Common myeloid progenitor, CD34-positive (primary cell): ENCODE measurements at regions not wholly inside any gene's neighbourhood (a gene's known extent, or its start where the extent isn't known, plus 50 kb on each side); places are given as distances from the start of the nearest gene placed in this dataset.

Experiments
- CTCF ChIA-PET: fragments of 350-600 bp; sonication (Branson Sonifier 250); formaldehyde crosslinking; loops from one replicate; lab custom pipeline; 2021; ENCODE audit warnings: antibody characterized with exemption; lab: Charles Lee
- POLR2A ChIA-PET: fragments of 350-600 bp; sonication (Branson Sonifier 250); formaldehyde crosslinking; loops from one replicate; lab custom pipeline; 2021; ENCODE audit warnings: antibody characterized with exemption; lab: Charles Lee
- DNase-seq, 3 donors: peaks; one replicate each; pipeline versions ENCODE4 v3.0.0 to v3.0.0-alpha.2; 2013
- H3K27ac ChIP-seq, 2 experiments: 1 replicate in 1 of 2; 2 replicates in 1 of 2; pipeline ENCODE4 v1.7.0; 2013; ENCODE audit warnings: inconsistent platforms in 2 of 2, low read length in 2 of 2, mild to moderate bottlenecking in 2 of 2, low read depth in 1 of 2, moderate library complexity in 1 of 2; ENCODE audit not compliant: severe bottlenecking in 2 of 2, insufficient read depth in 1 of 2, poor library complexity in 1 of 2
- H3K27me3 ChIP-seq, 5 experiments: replicated peaks in 2 of 5; 1 replicate in 3 of 5; 2 replicates in 2 of 5; pipeline versions ENCODE4 v1.6.1 to v1.7.0; 2013; ENCODE audit warnings: low read length in 4 of 5, mild to moderate bottlenecking in 2 of 5, moderate library complexity in 2 of 5, inconsistent platforms in 1 of 5; ENCODE audit not compliant: insufficient read depth in 5 of 5, control insufficient read depth in 4 of 5
- H3K36me3 ChIP-seq, 4 experiments: 1 replicate in 2 of 4; 2 replicates in 2 of 4; pipeline versions ENCODE4 v1.6.1 to v1.7.0; 2013; ENCODE audit warnings: low read length in 3 of 4, control low read depth in 1 of 4, mild to moderate bottlenecking in 1 of 4; ENCODE audit not compliant: control insufficient read depth in 4 of 4, insufficient read depth in 4 of 4
- H3K4me1 ChIP-seq, 4 experiments: 1 replicate in 3 of 4; 2 replicates in 1 of 4; pipeline versions ENCODE4 v1.6.1 to v1.7.1; 2013; ENCODE audit warnings: low read length in 3 of 4, mild to moderate bottlenecking in 3 of 4, control low read depth in 1 of 4, inconsistent platforms in 1 of 4, moderate library complexity in 1 of 4; ENCODE audit not compliant: control insufficient read depth in 4 of 4, insufficient read depth in 4 of 4; ENCODE audit errors: control extremely low read depth in 1 of 4
- H3K4me3 ChIP-seq, 7 experiments: 1 replicate in 4 of 7; 2 replicates in 3 of 7; pipeline versions ENCODE4 v1.5.1 to v1.7.0; 2013; ENCODE audit warnings: mild to moderate bottlenecking in 7 of 7, low read length in 6 of 7, moderate library complexity in 6 of 7, inconsistent platforms in 2 of 7, low read depth in 2 of 7, control low read depth in 1 of 7; ENCODE audit not compliant: insufficient read depth in 4 of 7, control insufficient read depth in 1 of 7; ENCODE audit errors: extremely low read depth in 1 of 7
- H3K9me3 ChIP-seq, 5 experiments: 1 replicate in 4 of 5; 2 replicates in 1 of 5; pipeline versions ENCODE4 v1.6.1 to v1.7.1; 2013; ENCODE audit warnings: low read length in 4 of 5, mild to moderate bottlenecking in 2 of 5, inconsistent platforms in 1 of 5, low read depth in 1 of 5, moderate library complexity in 1 of 5; ENCODE audit not compliant: control insufficient read depth in 4 of 5, insufficient read depth in 2 of 5; ENCODE audit errors: control extremely low read depth in 1 of 5
- WGBS: methylation state at CpG from one replicate; pipeline ENCODE4 v1.1.5; 2013; ENCODE audit not compliant: insufficient coverage; 5-methylcytosine and 5-hydroxymethylcytosine counted together

DNA sequence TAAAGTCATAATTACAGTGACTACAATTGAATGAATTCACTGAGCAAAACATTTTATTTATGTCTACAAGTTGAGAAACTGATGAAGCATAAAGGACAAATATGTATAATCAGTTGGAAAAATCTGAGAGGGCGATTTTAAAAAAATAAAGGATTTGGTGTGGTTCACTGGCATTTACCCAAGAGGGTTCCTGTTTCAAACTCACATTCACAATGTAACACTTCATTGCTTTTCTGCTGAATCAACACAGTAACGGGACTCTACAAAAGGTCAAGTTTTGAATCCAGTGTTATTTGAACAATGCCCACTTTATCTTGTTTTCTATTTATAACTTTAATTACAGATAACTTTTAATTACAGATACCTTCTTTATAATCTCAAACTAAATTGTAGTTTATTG is 138.6 kb downstream of the NUDT12 start:
- ChIA-PET CTCF (no interaction called here), POLR2A (no interaction called here)
- Histone ChIP-seq H3K36me3 (no peaks in the 10 kb centered on the region), H3K4me1 (no peaks in the 10 kb centered on the region), H3K27ac (no peak overlapping the region), H3K27me3 (no peaks in the 10 kb centered on the region), H3K9me3 (no peaks in the 10 kb centered on the region), H3K4me3 (no peak overlapping the region)
- WGBS = no CpG with 5 or more reads among the region's 2 CpGs
- no peak for DNase-seq

DNA sequence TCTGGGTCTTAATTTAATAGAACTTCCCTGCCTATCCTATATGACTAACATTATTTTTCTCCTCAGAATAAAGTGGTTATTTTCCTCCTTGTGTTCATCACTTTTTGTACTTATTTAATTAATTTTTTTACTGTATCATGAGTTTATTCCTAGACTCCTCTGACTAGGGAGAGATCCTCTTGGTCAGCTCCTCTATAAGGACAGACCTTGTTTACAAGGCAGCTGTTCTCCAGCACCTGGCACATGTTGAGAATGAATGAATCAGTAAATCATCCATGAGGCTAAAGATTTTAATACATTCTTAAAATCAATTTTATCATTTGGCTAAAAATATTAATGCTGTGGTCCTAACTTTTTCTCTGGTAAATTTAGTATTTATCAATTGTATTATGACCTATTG is 139.8 kb downstream of the NUDT12 start:
- ChIA-PET POLR2A (no interaction called here), CTCF (no interaction called here)
- DNase-seq = no peak
- Histone ChIP-seq H3K4me3 (no peak overlapping the region), H3K36me3 (no peaks in the 10 kb centered on the region), H3K4me1 (no peaks in the 10 kb centered on the region), H3K27ac (no peak overlapping the region), H3K9me3 (no peaks in the 10 kb centered on the region), H3K27me3 (no peaks in the 10 kb centered on the region)

DNA sequence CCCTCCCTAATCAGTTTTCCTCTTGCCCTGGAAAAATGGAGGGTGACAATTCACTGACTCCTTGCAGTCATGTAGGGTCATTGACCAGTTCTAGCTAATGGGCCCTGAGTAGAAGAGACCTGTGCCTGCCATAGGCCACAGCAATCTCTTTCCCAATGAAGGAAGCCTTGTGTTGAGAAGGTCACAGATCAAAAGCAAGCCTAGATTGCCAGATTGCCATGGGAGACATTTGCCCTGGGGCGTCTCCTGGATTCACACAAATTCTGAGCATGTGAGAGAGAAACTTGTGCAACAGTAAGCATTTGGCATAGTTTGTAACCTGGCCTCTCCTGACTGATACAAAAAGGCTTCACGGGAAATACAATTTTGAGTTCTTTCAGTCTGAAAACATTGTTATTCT is 148.0 kb downstream of the NUDT12 start:
- Histone ChIP-seq H3K36me3 (no peaks in the 10 kb centered on the region), H3K4me1 (no peaks in the 10 kb centered on the region), H3K9me3 (no peaks in the 10 kb centered on the region), H3K27me3 (no peaks in the 10 kb centered on the region), H3K27ac (no peak overlapping the region), H3K4me3 (no peak overlapping the region)
- ChIA-PET CTCF (no interaction called here), POLR2A (no interaction called here)
- DNase-seq = no peak
- 100% methylated on average over 1 of the region's 2 CpGs for WGBS

DNA sequence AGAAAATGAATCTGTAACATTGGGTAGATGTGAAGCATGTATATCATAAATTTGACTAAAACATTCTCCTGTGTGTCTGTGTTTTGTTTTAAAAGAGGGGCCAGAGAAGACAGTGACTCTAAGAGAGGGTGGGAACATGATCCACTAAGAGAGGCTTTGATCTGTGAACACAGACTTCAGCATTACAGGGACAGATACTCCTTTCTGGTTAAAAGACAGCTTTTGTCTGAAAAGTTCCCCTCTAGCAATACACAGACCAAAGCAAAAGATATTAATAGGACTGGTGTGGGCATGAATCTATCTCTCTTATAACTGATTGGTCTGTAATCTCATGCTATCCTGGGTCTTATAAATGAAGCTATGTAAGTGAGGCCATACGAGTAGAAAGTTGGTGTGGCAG is 150.9 kb downstream of the NUDT12 start:
- ChIA-PET CTCF (no interaction called here), POLR2A (no interaction called here)
- no peaks in the 10 kb centered on the region for H3K9me3 ChIP-seq
- H3K27me3 ChIP-seq = no peaks in the 10 kb centered on the region
- no peaks in the 10 kb centered on the region for H3K4me1 ChIP-seq
- 100% methylated on average over 1 of the region's 1 CpG for WGBS
- H3K27ac ChIP-seq = no peak overlapping the region
- no peak overlapping the region for H3K4me3 ChIP-seq
- no peaks in the 10 kb centered on the region for H3K36me3 ChIP-seq
- DNase-seq = no peak

DNA sequence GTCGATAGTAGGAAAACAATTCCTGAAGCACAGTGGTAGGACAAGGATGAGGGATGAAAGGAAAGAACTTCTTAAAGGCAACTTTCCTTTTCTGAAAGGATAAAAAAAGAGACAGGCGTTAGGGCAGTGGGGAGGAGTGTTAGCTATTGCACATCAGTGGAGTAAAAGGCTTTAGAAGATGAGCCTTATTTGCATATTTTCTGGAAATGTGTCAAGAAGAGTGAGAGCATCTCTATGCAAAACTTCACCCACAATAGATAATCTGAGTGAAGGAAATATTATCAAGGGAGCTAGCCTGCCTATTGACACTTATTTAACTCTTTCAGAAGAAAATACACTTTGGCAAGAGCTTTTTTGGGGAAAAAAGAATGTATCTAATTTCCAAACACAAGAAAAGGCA is 151.6 kb downstream of the MACIR start:
- Histone ChIP-seq H3K4me3 (no peak overlapping the region), H3K4me1 (no peaks in the 10 kb centered on the region), H3K27ac (no peak overlapping the region), H3K27me3 (no peaks in the 10 kb centered on the region), H3K36me3 (no peaks in the 10 kb centered on the region), H3K9me3 (no peaks in the 10 kb centered on the region)
- WGBS = 90% methylated on average over 1 of the region's 2 CpGs
- POLR2A ChIA-PET = interaction anchor here (0.8 kb wide), 1 partner anchor 9 kb away, joined by 4 read pairs; no protein-coding TSS in a partner anchor
- DNase-seq = no peak
- CTCF ChIA-PET = no interaction called here

DNA sequence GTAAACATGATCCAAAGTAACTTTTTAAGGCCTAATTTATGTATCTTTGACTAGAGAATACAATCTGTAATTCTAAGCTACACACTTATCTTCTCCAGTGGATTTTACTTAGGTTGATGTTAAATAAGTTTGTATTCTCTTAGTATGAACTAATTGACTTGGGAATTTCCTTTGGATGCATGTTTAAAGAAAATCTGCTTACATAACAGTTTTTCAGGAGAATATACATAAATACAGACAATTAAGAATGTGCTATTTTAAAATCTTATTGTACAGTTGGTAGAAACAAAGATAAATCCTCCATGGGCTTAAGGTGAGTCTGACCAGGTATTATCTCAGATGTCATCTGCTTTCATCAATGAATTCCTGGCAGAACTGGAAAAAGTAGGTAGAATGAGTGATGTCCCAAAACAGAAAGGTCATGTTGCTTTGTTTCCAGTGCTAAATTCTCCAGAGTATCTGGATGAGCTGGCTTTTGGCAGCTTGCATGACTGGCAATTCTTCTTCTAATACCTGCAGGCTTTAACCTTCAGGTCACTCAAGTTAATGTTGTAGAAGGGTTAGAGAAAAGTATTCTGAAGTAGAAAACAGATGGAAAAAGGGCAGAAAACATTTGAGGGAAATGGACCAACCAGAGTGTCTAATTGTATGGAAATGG is 150.6 kb downstream of the MACIR start:
- POLR2A ChIA-PET = no interaction called here
- H3K27ac ChIP-seq = no peak overlapping the region
- H3K36me3 ChIP-seq = no peaks in the 10 kb centered on the region
- H3K9me3 ChIP-seq = no peaks in the 10 kb centered on the region
- no peak for DNase-seq
- CTCF ChIA-PET = no interaction called here
- H3K27me3 ChIP-seq = no peaks in the 10 kb centered on the region
- no peaks in the 10 kb centered on the region for H3K4me1 ChIP-seq
- no peak overlapping the region for H3K4me3 ChIP-seq

DNA sequence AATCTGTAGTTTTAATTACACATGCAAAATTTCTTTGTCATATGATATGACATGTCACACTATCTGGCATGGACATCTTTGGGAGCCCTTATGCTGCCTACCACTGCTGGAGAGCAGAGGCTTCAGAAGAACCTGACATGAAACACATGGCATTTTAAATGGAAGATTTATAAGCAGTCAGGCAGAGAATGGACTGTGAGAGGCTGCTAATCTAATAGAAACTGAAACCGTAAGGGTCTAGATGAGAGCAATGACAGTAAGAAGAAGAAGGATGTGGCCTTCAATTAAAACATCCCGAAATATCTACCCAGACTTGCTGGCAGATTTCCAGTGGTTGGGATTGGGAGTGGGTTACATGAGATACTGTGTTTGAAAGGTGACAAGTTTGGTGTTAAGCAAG is 149.8 kb downstream of the MACIR start:
- H3K4me3 ChIP-seq = no peak overlapping the region
- no peak for DNase-seq
- ChIA-PET CTCF (no interaction called here), POLR2A (no interaction called here)
- H3K36me3 ChIP-seq = no peaks in the 10 kb centered on the region
- H3K27ac ChIP-seq = no peak overlapping the region
- no peaks in the 10 kb centered on the region for H3K27me3 ChIP-seq
- whole genome bisulfite sequencing = 92% methylated on average over 2 of the region's 2 CpGs
- no peaks in the 10 kb centered on the region for H3K9me3 ChIP-seq
- no peaks in the 10 kb centered on the region for H3K4me1 ChIP-seq
